ENCODE measurements at regions not wholly inside any gene's neighbourhood (a gene's known extent, or its start where the extent isn't known, plus 50 kb on each side); places are given as distances from the start of the nearest gene placed in this dataset.
A peak's percentile ranks its signal among the peaks of the same experiment; 100 is the strongest.

DNA sequence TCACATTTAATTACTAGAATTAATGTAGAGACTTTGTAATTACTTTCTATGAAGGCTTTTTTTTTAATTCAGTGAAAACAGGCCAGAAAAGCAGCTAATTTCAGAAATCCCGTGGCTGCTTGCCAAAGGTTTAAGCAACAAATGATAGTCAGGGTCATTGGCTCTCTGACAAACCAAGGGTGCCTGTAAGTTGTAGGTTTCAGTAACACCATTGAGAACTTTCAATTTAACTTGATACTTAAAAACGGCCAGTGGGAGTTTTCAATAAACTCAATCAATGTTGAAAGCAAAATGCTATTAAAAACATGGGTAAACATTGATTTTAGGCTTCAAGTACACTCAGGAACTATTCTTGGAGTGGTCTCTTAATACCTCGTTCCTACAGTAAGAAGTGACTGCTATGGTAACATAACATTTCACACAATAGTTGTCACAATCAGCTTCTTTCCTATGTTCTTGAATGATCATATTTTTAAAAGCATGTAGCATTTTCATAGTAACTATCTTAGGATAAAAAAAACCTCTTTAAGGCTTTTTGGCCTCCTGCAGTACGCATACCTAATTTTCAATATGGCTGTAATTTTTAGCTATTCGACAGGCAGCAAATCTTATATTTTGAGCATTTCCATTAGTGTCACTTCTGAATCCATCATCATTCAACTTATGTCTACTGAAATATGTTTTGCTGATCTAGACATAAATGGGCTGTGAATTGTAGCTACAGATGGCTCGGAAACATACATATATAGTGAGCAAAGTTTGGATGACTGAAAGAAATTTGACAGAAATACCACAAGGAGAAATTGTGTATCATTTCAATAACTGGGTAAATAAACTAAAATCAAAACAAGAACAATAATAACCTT is 592.1 kb upstream of the GBE1 start:
- ATAC-seq: no peak
- Histone ChIP-seq H3K27ac (no peak overlapping the region), H3K4me3 (no peak overlapping the region), H3K36me3 (no peaks in the 10 kb centered on the region), H3K4me1 (no peaks in the 10 kb centered on the region), H3K9me3 (no peaks in the 10 kb centered on the region), H3K27me3 (no peaks in the 10 kb centered on the region)
- 57 to 65% methylated on average over 5 to 6 of the region's 6 CpGs for WGBS, 2 donors (ENCODE audit: low coverage in 1 of 2)
- TF ChIP-seq POLR2A (IDR thresholded peaks at IDR 0.05): no peak
- TF ChIP-seq, protein P1, sequence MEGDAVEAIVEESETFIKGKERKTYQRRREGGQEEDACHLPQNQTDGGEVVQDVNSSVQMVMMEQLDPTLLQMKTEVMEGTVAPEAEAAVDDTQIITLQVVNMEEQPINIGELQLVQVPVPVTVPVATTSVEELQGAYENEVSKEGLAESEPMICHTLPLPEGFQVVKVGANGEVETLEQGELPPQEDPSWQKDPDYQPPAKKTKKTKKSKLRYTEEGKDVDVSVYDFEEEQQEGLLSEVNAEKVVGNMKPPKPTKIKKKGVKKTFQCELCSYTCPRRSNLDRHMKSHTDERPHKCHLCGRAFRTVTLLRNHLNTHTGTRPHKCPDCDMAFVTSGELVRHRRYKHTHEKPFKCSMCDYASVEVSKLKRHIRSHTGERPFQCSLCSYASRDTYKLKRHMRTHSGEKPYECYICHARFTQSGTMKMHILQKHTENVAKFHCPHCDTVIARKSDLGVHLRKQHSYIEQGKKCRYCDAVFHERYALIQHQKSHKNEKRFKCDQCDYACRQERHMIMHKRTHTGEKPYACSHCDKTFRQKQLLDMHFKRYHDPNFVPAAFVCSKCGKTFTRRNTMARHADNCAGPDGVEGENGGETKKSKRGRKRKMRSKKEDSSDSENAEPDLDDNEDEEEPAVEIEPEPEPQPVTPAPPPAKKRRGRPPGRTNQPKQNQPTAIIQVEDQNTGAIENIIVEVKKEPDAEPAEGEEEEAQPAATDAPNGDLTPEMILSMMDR (IDR thresholded peaks at IDR 0.05): no peak
- no peak for TF ChIP-seq POLR2AphosphoS5 (IDR thresholded peaks at IDR 0.05)
- TF ChIP-seq EP300 (IDR thresholded peaks at IDR 0.05): no peak

- Histone ChIP-seq H3K36me3 (no peaks in the 10 kb centered on the region), H3K4me3 (no peak overlapping the region), H3K9me3 (no peaks in the 10 kb centered on the region), H3K4me1 (no peaks in the 10 kb centered on the region), H3K27ac (no peak overlapping the region), H3K27me3 (no peaks in the 10 kb centered on the region)
- no peak for ATAC-seq
- TF ChIP-seq POLR2A (IDR thresholded peaks at IDR 0.05): no peak
- TF ChIP-seq EP300 (IDR thresholded peaks at IDR 0.05): no peak
- no peak for TF ChIP-seq POLR2AphosphoS5 (IDR thresholded peaks at IDR 0.05)
- TF ChIP-seq, protein P1 (IDR thresholded peaks at IDR 0.05): no peak
- 89 to 90% methylated on average over 1 of the region's 1 CpG for WGBS, 2 donors (ENCODE audit: low coverage in 1 of 2)
Observed at GRCh38 chr3:82347585-82347984, 586.1 kb upstream of the GBE1 start.

DNA sequence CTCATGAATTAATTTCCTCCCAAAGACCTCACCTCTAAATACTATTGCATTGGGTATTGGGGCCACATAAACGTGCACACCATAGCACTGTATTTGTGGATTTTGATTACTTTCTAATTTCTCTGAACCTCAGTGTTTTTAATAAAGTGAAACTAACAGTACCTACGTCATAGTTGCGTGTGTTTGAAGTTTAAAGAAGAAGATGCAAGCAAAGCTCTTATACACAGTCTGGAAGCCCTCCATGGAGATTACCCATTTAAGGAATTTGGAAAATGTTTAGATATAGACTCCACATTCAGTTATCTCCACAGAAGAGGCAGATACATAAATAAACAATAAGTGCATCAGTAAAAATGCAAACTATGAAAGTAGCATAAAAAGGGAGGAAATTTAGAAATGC is 581.1 kb upstream of the GBE1 start:
- Histone ChIP-seq H3K36me3 (no peaks in the 10 kb centered on the region), H3K4me3 (no peak overlapping the region), H3K4me1 (no peaks in the 10 kb centered on the region), H3K9me3 (no peaks in the 10 kb centered on the region), H3K27me3 (no peaks in the 10 kb centered on the region), H3K27ac (no peak overlapping the region)
- ATAC-seq: no peak
- TF ChIP-seq POLR2A (IDR thresholded peaks at IDR 0.05): no peak
- TF ChIP-seq, protein P1 (IDR thresholded peaks at IDR 0.05): no peak
- TF ChIP-seq EP300 (IDR thresholded peaks at IDR 0.05): no peak
- no peak for TF ChIP-seq POLR2AphosphoS5 (IDR thresholded peaks at IDR 0.05)
- 76 to 79% methylated on average over 3 of the region's 3 CpGs for WGBS, 2 donors (ENCODE audit: low coverage in 1 of 2)

DNA sequence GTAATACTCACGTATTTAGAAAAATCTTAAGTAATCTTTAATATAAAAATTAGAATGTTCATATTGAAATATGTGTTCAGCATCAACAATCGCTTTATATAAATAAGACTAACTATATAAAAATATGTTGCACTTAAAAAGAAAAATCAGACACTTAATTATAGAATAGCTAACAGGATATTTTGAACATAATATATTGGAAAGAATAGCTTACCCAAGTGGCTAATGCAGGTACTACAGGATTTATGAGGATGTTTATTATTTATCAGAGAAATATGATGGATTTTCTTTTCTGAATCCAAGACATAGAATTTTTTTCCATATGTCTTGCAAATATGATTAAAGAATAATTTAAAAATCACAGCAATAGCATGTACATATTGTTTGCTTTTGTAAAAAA is 567.9 kb upstream of the GBE1 start:
- TF ChIP-seq EP300 (IDR thresholded peaks at IDR 0.05): no peak
- no peak for TF ChIP-seq POLR2A (IDR thresholded peaks at IDR 0.05)
- no peak for TF ChIP-seq POLR2AphosphoS5 (IDR thresholded peaks at IDR 0.05)
- TF ChIP-seq, protein P1 (IDR thresholded peaks at IDR 0.05): peak in 1 of 4 experiments; percentile 32
- Histone ChIP-seq H3K9me3 (no peaks in the 10 kb centered on the region), H3K4me1 (no peaks in the 10 kb centered on the region), H3K4me3 (no peak overlapping the region), H3K27me3 (no peaks in the 10 kb centered on the region), H3K27ac (no peak overlapping the region), H3K36me3 (no peaks in the 10 kb centered on the region)
- 66 to 90% methylated on average over 2 of the region's 2 CpGs for WGBS, 2 donors (ENCODE audit: low coverage in 1 of 2)
- no peak for ATAC-seq

DNA sequence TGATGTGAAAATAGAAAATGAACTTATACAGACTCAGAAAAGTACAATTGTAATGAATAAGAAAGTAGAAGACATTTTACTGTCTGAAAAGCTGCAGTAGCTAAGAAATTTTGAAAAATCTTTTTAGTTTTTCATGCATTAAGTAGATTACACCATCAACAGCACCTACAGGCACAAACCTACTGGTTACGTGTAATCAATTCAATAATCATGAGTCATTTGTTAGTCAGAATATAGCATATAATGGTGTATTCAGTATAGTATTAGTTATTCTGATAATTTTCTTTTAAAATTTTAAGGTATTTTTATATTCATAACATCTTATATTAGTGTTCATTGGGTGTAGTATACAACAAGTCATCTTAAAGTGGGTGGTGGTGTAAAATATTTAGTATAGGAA is 550.5 kb upstream of the GBE1 start:
- Histone ChIP-seq H3K27me3 (no peaks in the 10 kb centered on the region), H3K4me3 (no peak overlapping the region), H3K4me1 (no peaks in the 10 kb centered on the region), H3K9me3 (peaks cover 0 to 3% (median 0%) of the 10 kb centered on the region in 3 donors), H3K36me3 (no peaks in the 10 kb centered on the region), H3K27ac (no peak overlapping the region)
- WGBS, 2 donors (ENCODE audit: low coverage in 1 of 2): 81 to 96% methylated on average over 1 of the region's 1 CpG
- no peak for ATAC-seq
- no peak for TF ChIP-seq EP300 (IDR thresholded peaks at IDR 0.05)
- no peak for TF ChIP-seq POLR2AphosphoS5 (IDR thresholded peaks at IDR 0.05)
- TF ChIP-seq, protein P1 (IDR thresholded peaks at IDR 0.05): no peak
- TF ChIP-seq POLR2A (IDR thresholded peaks at IDR 0.05): no peak
